GM18858 (cell line): ENCODE measurements at regions not wholly inside any gene's neighbourhood (a gene's known extent, or its start where the extent isn't known, plus 50 kb on each side); places are given as distances from the start of the nearest gene placed in this dataset.
"Not testable (repeated sequence)": the region's sequence is repeated elsewhere in the genome, so short reads cannot be mapped to it uniquely, and the experiment has no call there.

ENCODE experiments used
- ATAC-seq: cut with Tn5 transposase; IDR thresholded peaks from one replicate; pipeline ENCODE4 v1.9.1; 2021; ENCODE audit not compliant: unreplicated experiment

DNA sequence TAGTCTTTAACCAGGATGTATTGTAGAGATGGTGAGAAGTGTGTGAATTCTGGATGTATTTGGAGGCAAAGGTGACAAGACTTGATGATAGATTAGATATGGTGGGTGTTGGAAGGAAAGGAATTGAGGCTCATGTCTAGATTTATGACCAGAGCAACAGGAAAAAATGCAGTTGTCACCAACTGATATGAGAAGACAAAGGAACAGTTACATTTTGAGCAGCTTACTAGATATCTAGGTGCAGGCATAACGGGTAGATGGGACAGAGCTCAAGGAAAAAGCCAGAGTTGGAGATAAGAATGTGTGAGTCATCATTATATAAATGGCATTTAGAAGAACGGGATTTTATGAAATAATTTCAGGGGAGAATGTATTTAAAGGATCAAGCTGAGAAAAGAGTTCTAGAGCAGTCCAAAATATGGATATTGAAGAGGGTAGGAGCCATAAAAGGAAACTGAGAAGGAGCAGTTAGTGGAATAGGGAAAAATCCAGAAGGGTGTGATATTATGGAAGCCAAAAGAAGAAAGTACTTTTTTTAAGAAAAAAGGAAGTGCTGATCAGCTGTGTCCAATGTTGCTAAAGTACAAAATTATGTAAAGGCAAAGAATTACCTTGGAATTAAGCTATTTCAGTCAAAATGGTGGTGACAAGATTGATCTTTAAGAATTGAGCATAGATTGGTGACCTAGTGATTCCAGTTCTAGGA is 262.5 kb downstream of the CGGBP1 start:
- ATAC-seq = no peak

DNA sequence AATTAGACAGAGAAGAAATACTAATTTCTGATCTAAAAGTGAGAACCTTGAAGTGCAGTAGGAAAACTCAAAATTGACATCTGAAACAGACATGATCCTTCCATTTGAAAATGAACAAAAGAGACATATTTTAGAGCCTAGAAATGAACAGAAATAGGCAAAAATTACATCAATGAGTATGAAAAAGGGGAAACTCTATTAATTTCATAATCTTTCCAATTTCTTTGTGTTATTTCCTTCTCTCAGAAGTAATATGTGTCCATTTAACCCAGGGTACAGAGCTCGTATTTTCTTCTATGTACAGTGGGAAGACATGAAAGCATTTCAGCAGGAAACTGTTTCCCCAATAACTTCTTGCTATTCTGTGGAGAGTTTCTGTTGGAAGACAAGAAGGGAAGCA is 263.1 kb downstream of the CGGBP1 start:
- ATAC-seq = no peak

DNA sequence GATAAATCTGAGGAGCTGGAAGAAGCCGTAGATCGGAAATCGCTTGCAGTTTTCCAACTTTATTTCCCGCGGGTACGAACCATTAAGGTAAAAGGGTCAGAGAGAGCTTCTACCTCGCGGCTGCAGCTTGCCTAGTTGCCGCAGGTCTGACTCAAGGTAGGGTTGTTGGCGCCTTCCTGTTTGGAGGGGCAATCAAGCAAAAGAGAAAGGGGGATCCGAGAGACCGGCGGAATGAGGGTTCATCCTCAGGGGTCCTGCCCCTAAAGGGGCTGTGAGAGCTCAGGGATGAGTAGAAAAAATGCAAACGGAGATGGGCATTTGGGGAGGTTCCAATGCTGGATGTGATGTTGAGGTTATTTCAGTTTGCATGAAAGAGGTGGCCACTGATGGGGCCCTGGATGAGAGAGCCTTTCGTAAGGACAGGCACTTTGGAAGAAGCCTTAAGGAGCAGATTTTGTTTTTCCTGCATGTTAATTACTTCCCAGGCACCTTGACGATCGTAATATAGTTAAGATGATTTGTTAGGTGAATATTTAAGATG is 265.4 kb downstream of the CGGBP1 start:
- ATAC-seq = no peak

DNA sequence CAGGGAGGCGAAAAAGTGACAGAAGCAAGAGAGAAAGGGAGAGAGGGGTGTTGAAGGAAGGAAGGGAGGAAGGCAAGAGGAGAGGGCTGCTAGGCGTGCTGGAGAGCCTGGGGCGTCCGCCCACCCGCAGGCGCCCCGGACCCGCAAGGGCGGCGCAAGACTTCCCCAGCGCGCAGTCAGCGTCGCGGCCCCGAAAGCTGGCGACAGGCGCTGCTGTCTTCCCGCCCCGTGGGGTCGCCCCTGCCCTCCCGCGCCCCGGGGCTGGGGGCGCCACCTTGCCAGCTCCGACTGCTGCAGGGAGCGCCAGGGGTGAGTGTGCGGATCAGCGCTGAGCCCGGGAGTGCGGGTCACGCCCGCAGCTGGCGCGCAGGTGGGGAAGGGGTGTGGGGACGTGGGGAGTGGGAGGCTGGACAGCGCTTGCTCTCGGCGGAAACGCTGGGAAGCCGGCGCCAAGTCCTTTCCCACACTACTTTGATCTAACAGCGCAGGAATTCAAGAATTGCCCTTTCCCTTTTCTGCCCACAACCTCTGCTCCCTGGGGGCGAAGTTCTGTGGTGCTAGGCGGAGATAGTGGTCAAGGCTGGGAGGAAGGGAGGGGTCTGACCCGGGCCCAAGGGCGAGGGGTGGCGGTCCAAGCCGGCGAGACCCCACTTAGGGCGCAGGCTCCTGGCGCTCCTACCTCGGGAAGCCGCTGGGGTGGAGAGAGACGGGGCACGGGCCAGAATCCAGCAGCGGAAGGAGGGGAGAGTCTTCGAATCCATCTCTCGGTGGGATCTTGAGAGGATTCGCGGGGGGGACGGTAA is 266.1 kb downstream of the CGGBP1 start, which contains the start of gene HTR1F:
Gene HTR1F, plus strand, starts transcription at position 173 of the 803 bp plus-strand sequence.
- no peak for ATAC-seq

DNA sequence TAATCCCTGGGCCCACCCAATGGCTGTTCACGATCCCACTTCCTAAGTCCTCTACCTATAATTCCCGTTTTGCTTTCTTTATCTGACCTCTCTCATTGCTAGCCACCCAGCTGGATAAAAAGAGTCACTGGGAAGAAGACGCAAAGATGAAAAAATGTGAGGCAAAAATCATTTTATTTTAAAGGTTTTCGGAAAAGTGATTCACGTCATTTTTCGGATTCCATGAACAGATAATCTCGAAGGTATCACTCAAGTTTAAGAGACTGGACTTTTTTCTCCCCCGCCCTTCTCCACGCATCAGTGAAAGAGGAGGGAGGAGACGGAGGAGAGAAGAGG is 266.6 kb downstream of the CGGBP1 start:
- ATAC-seq = no peak

DNA sequence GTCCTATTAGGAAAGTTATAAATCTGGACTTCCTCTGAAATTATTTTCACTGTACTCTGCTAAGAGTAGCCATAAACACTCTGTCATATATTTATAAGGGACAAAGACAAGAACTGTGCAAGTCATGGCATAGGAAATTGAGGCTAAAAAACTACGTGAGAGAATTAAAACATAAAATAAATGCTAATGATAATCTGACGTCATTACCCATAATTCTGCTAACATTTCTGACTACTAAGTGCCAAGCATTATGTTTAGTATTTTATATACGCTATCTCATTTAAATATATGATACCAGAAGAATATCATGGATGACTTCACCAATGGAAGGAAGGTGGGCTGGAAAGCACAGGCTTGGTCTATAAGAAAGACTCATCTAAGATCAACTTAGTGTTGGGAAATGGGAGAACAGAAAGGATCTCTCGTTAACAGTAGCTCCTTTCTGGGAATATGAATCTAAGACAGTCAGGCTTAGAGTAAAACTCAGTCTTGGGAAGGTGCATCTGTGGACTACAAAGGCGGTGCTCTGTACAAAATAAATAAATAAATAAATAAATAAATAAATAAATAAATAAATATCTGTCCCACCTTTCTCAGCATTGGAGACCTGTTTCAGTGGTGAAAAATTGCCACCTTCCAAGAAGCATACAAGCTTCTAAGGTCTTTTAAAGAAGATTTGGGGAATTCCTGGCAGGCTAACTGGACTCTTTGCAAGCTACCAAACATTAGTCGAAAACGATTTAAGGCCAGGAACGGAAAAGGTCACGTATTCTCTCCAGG is 267.4 kb downstream of the CGGBP1 start:
- ATAC-seq = no peak

DNA sequence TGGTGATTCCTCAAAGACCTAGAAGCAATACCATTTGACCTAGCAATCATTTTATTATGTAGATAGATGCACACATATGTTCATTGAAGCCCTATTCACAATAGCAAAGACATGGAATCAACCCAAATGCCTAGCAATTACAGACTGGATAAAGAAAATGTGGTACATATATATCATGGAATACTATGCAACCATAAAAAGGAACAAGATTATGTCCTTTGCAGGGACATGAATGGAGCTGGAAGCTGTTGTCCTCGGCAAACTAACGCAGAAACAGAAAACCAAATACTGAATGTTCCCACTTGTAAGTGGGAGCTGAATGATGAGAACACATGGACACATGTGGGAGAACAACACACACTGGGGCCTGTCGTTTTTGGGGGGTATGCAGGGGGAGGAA is 269.8 kb downstream of the CGGBP1 start:
- ATAC-seq = not testable (repeated sequence)

DNA sequence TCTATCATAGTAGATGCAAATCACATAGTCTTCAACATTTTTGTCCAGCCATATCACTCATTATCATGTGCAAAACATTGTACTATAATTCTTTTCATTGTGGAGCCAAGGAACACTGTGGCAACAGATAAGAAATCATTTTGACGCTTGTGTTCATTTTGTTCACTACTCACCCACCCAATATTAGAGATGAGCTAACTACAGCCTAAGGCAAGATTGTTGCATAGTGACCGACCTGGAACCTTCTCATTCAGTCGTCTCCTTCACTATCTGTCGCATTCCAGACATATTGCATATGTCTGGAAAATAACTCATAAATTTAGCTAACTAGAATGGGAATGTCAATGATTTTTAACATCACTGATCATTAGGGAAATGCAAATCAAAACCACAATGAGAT is 270.3 kb downstream of the CGGBP1 start:
- ATAC-seq = no peak

DNA sequence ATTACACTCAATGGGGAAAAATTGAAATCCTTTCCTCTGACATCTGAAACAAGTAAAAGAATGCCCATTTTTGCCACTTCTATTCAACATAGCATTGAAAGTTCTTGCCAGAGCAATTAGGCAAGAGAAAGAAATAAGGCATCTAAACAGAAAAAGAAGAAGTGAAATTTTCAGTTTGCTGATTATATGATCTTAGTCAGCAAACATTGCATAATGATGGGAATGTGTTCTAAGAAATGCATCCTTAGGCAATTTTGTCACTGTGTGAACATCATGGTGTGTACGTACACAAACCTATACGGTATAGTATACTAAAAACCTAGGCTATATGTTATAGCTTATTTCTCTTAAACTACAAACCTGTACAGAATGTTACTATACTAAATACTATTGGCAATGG is 278.0 kb downstream of the CGGBP1 start:
- ATAC-seq = no peak

DNA sequence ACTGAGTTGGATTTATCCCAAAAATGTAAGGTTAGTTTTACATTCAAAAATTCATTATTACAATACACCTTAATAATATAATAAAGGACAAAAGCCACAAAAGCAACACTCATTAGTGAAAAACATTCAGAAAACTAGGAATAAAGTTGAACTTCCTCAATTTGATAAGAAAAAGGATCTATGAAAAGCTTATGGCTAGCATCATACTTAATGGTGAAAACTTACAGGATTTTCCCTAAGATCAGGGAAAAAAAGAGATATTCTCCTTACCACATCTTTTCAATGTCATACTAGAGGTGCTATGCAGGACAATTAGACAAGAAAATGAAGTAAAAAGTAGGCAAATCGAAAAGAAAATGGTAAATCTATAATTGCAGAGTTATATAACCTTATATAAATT is 279.9 kb downstream of the CGGBP1 start:
- ATAC-seq = no peak

DNA sequence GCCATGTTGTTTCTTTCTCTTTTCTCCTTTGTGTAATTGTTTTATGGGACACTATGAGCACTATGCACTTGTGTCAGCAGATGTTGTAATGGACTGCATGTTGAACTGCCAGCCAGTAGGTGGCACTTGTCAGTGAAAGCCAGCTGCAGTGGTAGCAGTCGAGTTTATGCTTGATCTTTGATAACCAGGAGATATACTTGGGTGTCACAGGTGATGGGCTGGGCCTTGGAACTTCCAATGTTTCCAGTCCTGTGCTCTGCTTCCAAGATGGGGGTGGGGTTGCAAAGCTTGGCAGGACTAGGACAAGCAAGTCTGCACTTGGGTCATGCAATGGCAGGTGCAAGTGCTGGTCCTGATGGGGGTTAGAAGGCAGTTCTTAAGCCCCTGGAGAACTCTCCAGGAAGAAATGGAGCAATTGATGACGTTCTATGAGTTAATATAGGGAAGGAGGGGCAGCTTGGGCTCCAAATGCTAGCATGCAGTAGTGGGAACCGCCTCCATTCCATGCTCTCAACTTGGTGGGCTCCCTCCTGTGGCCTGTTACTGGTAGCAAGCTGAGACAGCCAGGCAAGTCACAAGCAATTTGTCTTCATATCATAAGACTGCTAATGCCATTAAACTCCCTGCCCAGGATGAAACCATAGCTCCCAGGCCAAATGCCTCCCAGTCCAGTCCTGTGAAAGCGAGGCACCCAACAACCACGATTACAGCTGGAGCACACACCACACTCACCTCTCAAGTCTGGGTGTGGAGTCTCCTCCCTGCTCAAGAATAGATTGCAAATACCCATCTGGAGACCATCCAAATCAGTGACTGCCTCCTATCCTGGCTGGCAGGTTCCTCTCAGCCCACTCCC is 287.2 kb downstream of the CGGBP1 start:
- ATAC-seq = peak; percentile 98

DNA sequence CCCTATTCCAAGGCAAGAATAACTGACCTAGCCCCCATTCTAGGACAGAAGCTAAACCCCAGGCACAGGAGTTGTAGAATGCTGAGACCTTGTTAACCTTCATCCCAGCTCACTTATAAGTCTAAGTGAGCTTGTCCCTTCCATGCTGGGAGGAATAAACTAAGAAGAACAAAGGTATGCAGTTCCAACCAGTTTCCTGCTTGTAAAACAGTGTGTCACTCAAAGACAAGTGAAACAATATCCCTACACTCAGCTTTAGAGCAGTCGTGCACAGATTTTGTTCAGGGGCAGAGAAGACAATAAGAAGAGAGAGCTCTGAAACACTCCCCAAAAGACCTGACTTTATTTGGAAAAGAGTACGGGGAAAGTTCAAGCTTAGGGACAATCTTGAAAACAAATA is 292.1 kb downstream of the CGGBP1 start:
- ATAC-seq = no peak

DNA sequence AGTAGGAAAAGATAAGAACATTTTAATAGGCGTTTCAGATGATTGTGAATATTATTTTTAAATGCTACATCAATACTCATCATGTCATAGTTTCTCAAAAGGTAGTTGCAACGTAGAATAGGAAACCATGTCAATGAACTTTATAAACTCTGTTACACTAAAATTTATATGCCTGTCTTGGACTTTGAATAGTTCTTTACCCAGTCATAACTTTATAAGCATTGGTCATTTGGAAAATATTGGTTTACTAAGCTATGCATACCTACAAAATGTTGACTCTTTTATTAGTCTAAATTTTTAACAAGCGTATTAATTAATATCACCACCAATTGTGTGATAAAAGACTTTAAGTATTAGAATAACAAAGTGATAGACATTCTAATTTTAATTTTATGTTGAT is 293.5 kb downstream of the CGGBP1 start:
- no peak for ATAC-seq

DNA sequence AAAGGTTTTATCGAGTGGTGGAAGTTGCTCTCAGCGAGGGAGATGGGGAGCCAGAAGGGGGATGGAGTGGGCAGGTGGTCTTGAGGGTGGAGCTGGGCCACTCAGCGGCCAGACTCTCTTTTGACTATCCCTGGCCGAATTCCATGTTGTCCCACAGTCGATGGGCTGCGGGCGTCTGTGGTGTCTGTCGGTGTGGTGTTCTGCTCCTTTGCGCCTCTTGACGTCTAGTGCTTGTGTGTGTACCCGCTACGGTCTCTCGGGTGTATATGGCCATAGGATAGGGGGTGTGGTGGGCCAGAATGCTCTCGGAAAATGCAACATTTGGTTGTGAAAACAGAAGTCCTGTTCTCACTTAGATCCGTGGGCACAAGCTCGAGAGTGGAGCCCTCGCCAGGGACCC is 297.0 kb downstream of the CGGBP1 start:
- no peak for ATAC-seq

DNA sequence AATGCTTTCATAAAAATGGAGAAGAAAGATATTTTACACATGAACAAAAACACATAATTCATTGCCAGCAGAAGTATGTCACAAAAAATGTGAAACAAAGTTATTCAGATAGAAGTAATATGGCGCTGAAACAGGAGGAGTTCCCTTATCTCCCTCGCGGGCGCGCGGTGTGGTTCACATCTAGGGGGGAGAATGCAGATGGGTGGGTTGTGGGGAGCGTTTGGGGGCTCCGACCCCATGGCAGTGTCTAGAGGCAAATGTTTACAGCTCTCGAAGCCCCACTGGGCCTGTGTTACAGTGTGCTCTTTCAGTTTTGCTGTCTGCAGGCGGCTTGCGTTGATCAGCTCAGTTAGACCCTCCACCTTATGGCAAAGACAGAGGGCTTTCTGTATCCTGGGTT is 297.5 kb downstream of the CGGBP1 start:
- ATAC-seq = no peak

DNA sequence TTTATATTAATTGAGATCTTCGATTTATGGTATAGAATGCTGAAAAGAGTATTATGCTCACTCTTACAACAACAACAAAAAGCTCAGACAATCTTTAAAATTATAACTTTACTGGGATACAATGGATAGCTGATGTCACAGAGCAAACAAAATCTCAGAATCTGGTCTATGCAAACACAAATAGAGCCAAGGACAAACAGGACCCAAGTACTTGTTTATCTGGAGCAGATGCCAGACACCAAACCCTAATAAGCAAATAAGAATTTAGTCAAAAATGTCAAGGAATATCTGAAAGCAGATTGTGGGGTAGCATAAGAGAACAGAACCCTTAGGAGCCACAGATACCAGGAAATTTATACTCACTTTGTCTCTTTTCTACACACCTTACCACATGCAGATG is 302.2 kb downstream of the CGGBP1 start:
- ATAC-seq = no peak

DNA sequence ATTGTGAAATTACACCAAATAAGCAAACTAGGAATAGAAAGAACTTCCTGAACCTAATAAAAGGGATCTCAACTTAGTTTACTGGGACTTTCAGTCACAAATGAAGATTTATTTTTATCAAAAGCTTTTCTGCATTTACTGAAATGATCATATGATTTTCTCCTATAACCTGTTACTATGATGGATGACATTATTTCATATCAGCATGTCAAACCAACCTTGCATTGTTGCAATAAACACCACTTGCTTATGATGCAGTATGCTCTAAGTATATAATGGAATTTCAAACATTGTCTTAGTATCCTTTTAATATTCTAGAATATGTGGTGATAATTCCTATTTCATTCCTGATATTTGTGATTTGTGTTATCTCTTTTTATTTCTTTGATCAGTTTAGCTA is 303.0 kb downstream of the CGGBP1 start:
- ATAC-seq = no peak

DNA sequence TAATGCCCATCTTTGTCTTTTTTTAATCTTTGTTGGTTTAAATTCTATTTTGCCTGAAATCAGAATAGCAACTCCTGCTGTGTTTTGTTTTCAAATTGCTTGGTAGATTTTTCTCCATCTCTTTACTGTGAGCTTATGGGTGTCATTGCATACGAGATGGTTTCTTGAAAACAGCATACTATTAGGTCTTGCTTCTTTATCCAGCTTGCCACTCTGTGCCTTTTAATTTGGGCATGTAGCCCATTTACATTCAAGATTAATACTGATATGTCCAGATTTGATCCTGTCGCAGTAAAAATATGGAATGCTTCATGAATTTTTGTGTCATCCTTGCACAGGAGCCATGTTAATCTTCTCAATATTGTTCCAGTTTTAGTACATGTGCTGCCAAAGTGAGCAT is 316.6 kb downstream of the CGGBP1 start:
- no peak for ATAC-seq

DNA sequence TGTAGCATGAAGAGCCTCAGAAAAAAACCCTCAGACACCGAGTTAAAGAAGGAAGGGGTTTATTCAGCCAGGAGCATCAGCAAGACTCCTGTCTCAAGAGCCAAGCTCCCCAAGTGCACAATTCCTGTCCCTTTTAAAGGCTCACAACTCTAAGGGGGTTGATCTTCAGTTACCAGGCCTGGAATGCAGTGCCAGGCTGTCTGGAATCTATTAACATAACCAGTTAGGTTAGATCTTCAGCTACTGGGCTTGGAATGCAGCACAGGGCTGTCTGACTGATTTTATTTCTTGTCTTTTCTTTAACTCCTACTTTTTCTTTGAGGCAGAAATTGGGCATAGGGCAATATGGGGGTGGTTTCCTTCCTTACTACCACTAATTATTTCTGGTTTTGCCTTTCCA is 317.9 kb downstream of the CGGBP1 start:
- not testable (repeated sequence) for ATAC-seq

DNA sequence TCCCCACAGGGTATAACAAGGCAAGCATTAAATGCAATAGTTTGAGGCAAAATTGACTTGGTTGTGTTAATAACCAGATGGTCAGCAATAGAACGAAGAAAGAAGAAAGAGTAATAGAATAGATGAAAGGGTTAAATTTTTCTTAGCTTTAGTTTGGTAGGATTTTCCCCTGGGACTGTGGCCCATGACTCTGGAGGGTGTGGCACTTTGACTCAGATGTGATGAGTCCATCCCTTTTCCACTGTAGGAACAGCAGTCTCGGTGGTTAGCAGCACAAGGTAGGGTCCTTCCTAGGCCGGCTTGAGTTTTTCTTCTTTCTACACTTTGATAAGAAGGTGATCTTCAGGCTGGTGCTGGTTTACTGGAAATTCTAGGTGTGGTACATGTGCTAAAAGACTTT is 321.0 kb downstream of the CGGBP1 start:
- ATAC-seq = not testable (repeated sequence)
